Lung (tissue), 11 donors: ENCODE measurements at regions not wholly inside any gene's neighbourhood (a gene's known extent, or its start where the extent isn't known, plus 50 kb on each side); places are given as distances from the start of the nearest gene placed in this dataset.

ENCODE experiments used
- ATAC-seq: fragments of 200-7000 bp; cut with Tn5 transposase; one replicate; pipeline ENCODE4 v1.9.1; 2020; ENCODE audit warnings: moderate number of reproducible peaks; ENCODE audit not compliant: insufficient read depth, low FRiP score
- DNase-seq, 3 donors: peaks; one replicate each; pipeline ENCODE4 v3.0.0-alpha.2; 2013 to 2017
- H3K27ac ChIP-seq, 2 donors: one replicate each; pipeline ENCODE4 v1.5.1; 2013; ENCODE audit warnings: mild to moderate bottlenecking in 2 of 2, moderate library complexity in 2 of 2, control low read depth in 1 of 2, inconsistent platforms in 1 of 2, low read depth in 1 of 2, low read length in 1 of 2
- H3K27me3 ChIP-seq, 3 donors: one replicate each; pipeline ENCODE4 v1.5.1; 2013; ENCODE audit warnings: low read length in 2 of 3; ENCODE audit not compliant: control insufficient read depth in 3 of 3, insufficient read depth in 3 of 3
- H3K36me3 ChIP-seq, 4 donors: one replicate each; pipeline ENCODE4 v1.5.1; 2013; ENCODE audit warnings: low read length in 4 of 4, mild to moderate bottlenecking in 1 of 4, moderate library complexity in 1 of 4; ENCODE audit not compliant: control insufficient read depth in 4 of 4, insufficient read depth in 4 of 4
- H3K4me1 ChIP-seq, 5 donors: one replicate each; pipeline ENCODE4 v1.5.1; 2013; ENCODE audit warnings: low read length in 5 of 5, mild to moderate bottlenecking in 2 of 5, moderate library complexity in 1 of 5; ENCODE audit not compliant: control insufficient read depth in 5 of 5, insufficient read depth in 5 of 5
- H3K4me3 ChIP-seq: one replicate; pipeline ENCODE4 v1.5.1; 2013; ENCODE audit warnings: mild to moderate bottlenecking, control low read depth, moderate library complexity
- H3K9ac ChIP-seq, 2 donors: one replicate each; pipeline ENCODE4 v1.5.1; 2013; ENCODE audit warnings: low read length in 2 of 2, control low read depth in 1 of 2; ENCODE audit not compliant: insufficient read depth in 1 of 2
- H3K9me3 ChIP-seq, 4 donors: one replicate each; pipeline ENCODE4 v1.5.1; 2013; ENCODE audit warnings: low read length in 3 of 4, mild to moderate bottlenecking in 1 of 4, moderate library complexity in 1 of 4; ENCODE audit not compliant: control insufficient read depth in 4 of 4, insufficient read depth in 3 of 4
- CTCF ChIP-seq: IDR thresholded peaks from 2 replicates; pipeline ENCODE4 v1.5.1; 2012; ENCODE audit warnings: mild to moderate bottlenecking; ENCODE audit errors: control extremely low read depth, extremely low read depth
- WGBS, 2 donors: extraction: QIAGEN DNeasy Blood & Tissue Kit; methylation state at CpG; one replicate each; pipeline ENCODE4 v1.1.7; 2013; 5-methylcytosine and 5-hydroxymethylcytosine counted together
- donor health status: control.
- donor health status: control.
- donor health status: Bipolar disorder and iron deficiency.
- donor health status: healthy.
- donor health status: DM: yes; HTN: yes; CAD: no.

- no peaks in the 10 kb centered on the region for H3K36me3 ChIP-seq
- no peak for DNase-seq
- H3K27me3 ChIP-seq: no peaks in the 10 kb centered on the region
- TF ChIP-seq CTCF: no peak
- H3K27ac ChIP-seq: no peak overlapping the region
- H3K4me3 ChIP-seq: no peak overlapping the region
- WGBS, 2 donors: 82 to 85% methylated on average over 7 of the region's 7 CpGs
- H3K9ac ChIP-seq: no peak overlapping the region
- H3K9me3 ChIP-seq: no peaks in the 10 kb centered on the region
- H3K4me1 ChIP-seq: no peaks in the 10 kb centered on the region
- ATAC-seq: no peak
Measured at GRCh38 chr18:9038277-9038871, 64.1 kb upstream of the NDUFV2 start.

DNA sequence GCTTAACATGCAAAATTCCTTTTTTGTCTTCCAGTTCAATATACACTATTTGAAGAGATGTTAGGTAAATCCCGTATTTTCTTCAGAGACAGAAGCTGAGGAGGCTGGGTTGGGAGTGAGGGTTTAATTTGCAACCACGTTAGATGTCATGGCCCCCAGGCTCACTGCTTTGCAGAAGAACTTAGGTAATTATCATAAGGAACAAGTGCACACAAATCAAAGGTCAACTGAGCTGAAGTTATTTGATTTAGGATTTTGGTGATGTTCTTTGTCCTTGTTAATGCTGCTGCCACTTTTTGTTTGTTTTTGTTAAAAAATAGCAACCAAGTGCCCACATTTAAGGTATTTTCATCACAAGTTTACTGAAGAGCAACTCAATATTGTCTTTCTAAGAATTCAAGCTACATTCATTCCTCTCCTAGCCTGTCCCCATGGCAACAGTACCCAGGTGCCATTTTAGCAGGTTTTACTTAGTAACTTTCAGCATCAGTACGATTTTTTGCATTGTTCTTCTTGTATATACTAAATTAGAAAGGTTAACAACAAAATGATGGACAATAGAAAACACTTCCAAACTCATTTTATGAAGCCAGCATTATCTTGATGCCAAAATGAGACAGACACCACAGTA lies 62.9 kb upstream of the NDUFV2 start:
- ATAC-seq (no peak), DNase-seq (no peak)
- Histone ChIP-seq H3K4me1 (no peaks in the 10 kb centered on the region), H3K27ac (no peak overlapping the region), H3K4me3 (no peak overlapping the region), H3K9ac (no peak overlapping the region), H3K9me3 (no peaks in the 10 kb centered on the region), H3K36me3 (no peaks in the 10 kb centered on the region), H3K27me3 (no peaks in the 10 kb centered on the region)
- TF ChIP-seq CTCF: no peak
- 87% methylated on average over 3 of the region's 3 CpGs for WGBS, 2 donors

DNA sequence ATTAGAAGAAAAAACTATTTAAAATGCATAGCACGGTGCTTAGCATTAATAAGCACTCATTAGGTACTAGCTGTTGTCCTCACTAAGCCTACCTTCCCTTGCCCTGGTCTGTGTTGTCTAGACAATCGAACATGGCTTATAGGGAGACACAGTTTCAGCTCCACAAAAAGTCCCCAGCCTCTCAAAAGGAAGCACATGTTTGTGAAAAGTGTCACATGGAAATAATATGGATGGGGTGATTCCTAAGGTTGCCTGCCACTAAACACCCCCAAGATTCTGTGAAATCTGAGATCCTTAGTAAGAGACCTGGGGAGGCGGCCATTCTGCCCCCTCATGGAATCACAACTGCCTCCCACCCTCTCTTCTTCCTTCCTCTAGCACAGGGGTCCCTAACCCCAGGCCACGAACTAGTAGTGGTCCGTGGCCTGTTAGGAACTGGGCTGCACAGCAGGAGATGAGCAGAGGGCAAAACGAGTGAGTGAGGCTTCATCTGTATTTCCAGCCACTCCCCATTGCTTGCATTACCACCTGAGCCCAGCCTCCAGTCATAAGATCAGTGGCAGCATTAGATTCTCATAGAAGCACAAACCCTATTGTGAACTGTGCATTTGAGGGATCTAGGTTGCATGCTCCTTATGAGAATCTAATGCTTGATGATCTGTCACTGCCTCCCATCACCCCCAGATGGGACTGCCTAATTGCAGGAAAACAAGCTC lies 59.6 kb upstream of the NDUFV2 start:
- DNase-seq (no peak), ATAC-seq (no peak)
- Histone ChIP-seq H3K27me3 (peaks cover 0 to 3% (median 0%) of the 10 kb centered on the region in 3 donors), H3K9me3 (no peaks in the 10 kb centered on the region), H3K4me3 (no peak overlapping the region), H3K9ac (no peak overlapping the region), H3K4me1 (no peaks in the 10 kb centered on the region), H3K27ac (no peak overlapping the region), H3K36me3 (no peaks in the 10 kb centered on the region)
- 78 to 84% methylated on average over 6 of the region's 6 CpGs for WGBS, 2 donors
- no peak for TF ChIP-seq CTCF
